GM18858 (cell line): ENCODE measurements at regions not wholly inside any gene's neighbourhood (a gene's known extent, or its start where the extent isn't known, plus 50 kb on each side); places are given as distances from the start of the nearest gene placed in this dataset.

Experiments used
- ATAC-seq: cut with Tn5 transposase; IDR thresholded peaks from one replicate; pipeline ENCODE4 v1.9.1; 2021; ENCODE audit not compliant: unreplicated experiment

- no peak for ATAC-seq
Observed at GRCh38 chr13:85314686-85315085, 484.5 kb downstream of the SLITRK6 start.

GRCh38 chr13:85313761-85314503 is 485.3 kb downstream of the SLITRK6 start:
- no peak for ATAC-seq

GRCh38 chr13:85312071-85312470 is 487.1 kb downstream of the SLITRK6 start:
- ATAC-seq = no peak

GRCh38 chr13:85303630-85304029 is 495.6 kb downstream of the SLITRK6 start:
- no peak for ATAC-seq

GRCh38 chr13:85298387-85298924 is 500.8 kb downstream of the SLITRK6 start:
- no peak for ATAC-seq

DNA sequence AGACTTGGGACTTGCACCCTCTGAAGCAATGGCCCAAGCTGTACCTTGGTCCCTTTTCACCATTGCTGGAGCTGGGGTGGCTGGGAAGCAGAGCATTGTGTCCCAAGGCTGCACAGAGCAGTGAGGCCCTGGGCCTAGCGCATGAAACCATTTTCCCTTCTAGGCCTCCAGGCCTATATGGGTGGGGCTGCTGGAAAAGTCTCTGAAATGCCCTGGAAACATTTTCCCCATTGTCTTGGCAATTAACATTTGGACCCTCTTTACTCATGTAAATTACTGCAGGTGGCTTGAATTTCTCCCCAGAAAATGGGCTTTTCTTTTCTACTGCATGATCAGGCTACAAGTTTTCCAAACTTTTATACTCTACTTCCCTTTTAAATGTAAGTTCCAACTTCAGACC is 510.5 kb downstream of the SLITRK6 start:
- no peak for ATAC-seq

GRCh38 chr13:85287528-85287927 is 511.7 kb downstream of the SLITRK6 start:
- ATAC-seq = no peak

GRCh38 chr13:85286081-85286480 is 513.1 kb downstream of the SLITRK6 start:
- ATAC-seq = no peak

- ATAC-seq = no peak
Observed at GRCh38 chr13:85284349-85284748, 514.9 kb downstream of the SLITRK6 start.

- no peak for ATAC-seq
Observed at GRCh38 chr13:85283408-85283807, 515.8 kb downstream of the SLITRK6 start.

DNA sequence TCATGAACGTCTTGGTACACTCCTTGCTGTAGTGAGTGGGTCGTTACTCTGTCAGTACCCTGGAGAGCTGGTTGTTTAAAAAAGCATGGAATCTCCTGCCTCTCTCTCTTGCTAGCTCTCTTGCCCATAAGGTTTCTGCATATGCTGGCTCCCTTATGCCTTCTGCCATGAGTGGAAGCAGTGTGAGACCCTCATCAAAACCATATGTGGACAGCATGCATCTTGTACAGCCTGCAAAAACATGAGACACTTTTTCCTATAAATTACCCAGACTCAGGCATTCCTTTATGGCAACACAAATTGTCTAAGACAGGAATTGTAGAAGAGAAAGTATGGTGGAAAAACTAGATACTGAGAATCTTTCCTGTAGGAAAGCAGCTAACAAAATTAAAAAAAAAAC is 516.3 kb downstream of the SLITRK6 start:
- no peak for ATAC-seq

DNA sequence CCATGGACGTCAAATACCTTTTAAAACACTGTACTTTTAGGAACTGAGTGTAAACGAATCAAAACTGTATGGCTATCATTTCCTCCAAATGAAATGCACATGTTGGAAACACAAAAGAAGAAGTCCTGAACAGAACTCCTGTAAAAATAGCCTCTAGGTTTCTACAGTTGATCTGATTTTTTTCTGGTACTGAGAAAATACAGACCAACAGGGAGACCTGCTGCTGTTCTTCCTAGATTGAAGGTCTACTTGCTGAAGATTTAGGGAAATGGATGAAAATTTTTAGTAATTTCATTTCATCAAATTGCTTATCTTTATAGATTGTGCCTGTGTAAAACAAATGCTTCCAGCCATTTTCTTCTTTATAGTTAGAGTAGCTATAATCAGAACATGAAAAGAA is 520.4 kb downstream of the SLITRK6 start:
- no peak for ATAC-seq

GRCh38 chr13:85277748-85278147 is 521.5 kb downstream of the SLITRK6 start:
- ATAC-seq = no peak

DNA sequence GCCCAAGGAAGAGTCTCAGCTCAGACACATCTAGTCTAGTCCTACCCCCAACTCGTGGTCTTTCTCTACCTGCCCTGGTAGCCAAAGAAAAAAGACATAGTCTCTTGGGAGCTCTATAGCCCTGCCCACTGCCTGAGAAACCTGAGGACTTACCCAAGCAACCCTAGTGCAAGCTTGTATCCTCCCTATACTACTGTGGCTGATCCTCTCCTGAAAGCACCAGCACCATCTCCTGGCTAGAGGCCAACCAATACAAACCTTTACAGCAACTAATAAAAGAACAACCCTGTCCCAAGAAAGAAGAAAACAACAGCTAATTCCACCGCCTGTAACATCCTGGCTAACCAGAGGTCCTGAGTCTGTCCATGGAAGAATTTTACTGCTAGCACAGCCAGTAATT is 532.4 kb downstream of the SLITRK6 start:
- ATAC-seq = no peak

DNA sequence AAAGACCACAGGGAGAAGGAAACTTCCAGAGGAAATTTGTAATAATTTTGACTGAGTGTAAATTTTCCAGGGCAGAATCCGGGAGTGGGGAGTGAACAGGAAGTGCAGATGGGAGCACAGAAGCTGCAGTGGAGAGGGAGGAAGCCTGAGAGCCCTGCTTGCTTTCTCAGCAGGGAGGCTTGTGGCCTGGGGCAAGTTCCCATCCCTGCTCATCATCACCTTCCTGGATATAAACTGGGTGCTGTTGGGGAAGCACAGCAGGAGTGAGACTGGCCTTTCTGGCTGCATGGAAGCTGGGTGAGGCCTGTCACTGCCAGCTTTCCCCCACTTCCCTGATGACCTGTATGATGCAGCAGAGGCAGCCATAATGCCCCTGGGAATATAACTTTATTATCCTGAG is 532.9 kb downstream of the SLITRK6 start:
- ATAC-seq = no peak

- no peak for ATAC-seq
Observed at GRCh38 chr13:85265296-85265695, 533.9 kb downstream of the SLITRK6 start.

- ATAC-seq = no peak
Observed at GRCh38 chr13:85262499-85262898, 536.7 kb downstream of the SLITRK6 start.

DNA sequence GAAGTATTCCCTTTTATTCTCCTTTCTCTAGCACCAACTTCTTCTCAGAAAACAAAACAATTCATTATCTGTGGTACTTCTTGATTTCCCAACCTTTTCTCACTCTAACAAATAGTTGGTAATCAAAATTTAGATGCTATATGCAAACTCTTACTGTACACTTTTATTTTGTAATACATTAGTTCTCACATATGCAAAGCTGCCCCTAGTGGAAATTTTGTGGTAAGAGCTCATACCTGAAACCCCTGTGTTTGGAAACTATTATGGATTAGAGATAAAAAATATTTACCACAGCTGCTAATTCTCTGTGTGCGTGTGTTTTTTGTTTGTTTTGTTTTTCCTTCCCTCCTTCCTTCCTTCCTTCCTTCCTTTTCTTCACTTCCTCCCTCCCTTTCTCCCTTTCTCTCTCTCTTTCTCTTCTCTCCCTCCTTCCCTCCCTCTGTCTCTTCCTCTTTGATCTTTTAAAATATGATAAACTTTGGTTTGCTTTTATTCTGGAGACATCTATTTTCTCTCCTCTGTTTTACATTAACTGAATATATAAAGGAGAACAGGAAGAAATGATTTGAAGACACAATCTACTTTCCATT is 537.4 kb downstream of the SLITRK6 start:
- no peak for ATAC-seq

- ATAC-seq = no peak
Observed at GRCh38 chr13:85260896-85261295, 538.3 kb downstream of the SLITRK6 start.

- ATAC-seq = no peak
Observed at GRCh38 chr13:85255978-85256377, 543.2 kb downstream of the SLITRK6 start.

DNA sequence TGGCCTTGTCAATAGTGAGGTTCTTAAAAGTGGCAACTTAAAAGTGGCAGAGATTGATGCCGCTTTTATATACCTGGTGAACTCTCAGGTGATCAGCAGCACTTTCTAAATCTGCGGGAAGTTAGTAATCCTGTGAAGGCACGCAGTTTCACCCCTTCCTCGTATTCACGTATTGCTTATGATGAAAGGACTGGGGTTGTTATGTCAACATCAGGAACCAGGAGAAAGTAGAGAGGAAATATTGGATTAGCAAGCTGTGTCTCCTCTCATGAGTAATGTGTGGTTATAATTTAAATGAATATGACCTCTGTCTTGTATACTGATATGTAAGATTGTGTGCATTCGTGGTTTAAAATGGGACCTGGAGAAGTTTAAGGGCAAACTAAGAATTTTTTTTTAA is 544.6 kb downstream of the SLITRK6 start:
- ATAC-seq = no peak

DNA sequence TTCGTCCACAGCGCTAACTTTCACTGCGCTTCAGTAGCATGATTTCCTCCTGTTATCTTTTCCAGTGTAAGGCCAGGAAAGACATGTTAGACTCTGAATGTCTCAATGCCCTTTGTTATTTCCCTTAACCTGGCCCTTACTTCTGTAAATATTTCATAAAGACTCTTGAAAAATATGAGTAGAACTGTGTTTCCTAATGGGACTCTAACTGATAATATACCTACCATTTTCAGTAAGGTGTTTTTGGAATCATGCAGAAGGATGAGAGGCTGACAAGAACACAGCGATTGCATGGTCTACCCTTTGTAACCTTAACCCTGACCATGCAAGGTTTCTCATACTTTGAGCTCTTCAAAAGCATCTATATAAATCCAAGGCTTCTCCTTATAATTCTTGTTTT is 550.1 kb downstream of the SLITRK6 start:
- no peak for ATAC-seq

- ATAC-seq = no peak
Observed at GRCh38 chr13:85247780-85248179, 551.4 kb downstream of the SLITRK6 start.
